ENCODE measurements at regions not wholly inside any gene's neighbourhood (a gene's known extent, or its start where the extent isn't known, plus 50 kb on each side); places are given as distances from the start of the nearest gene placed in this dataset.

- Mint-ChIP-seq H3K27me3 (peaks cover 31% of the 10 kb centered on the region), H3K4me3 (no peak overlapping the region), H3K36me3 (ENCODE audit: insufficient read depth) (no peaks in the 10 kb centered on the region), H3K27ac (ENCODE audit: low read depth) (no peak overlapping the region), H3K4me1 (no peaks in the 10 kb centered on the region), H3K9me3 (no peaks in the 10 kb centered on the region)
- no peak for DNase-seq (ENCODE audit: low spot score in 2 of 2)
- no peak for ATAC-seq (replicated peaks; ENCODE audit: extremely low read depth, poor library complexity, severe bottlenecking)
Measured at GRCh38 chr2:120798567-120799247, 63.0 kb downstream of the GLI2 start.

- Mint-ChIP-seq H3K27ac (ENCODE audit: low read depth) (no peak overlapping the region), H3K4me1 (no peaks in the 10 kb centered on the region), H3K9me3 (no peaks in the 10 kb centered on the region), H3K4me3 (no peak overlapping the region), H3K36me3 (ENCODE audit: insufficient read depth) (no peaks in the 10 kb centered on the region), H3K27me3 (peaks cover 38% of the 10 kb centered on the region)
- no peak for DNase-seq (ENCODE audit: low spot score in 2 of 2)
- no peak for ATAC-seq (replicated peaks; ENCODE audit: extremely low read depth, poor library complexity, severe bottlenecking)
Measured at GRCh38 chr2:120802158-120802557, 66.5 kb downstream of the GLI2 start.

GRCh38 chr2:120802867-120803484 lies 67.3 kb downstream of the GLI2 start:
- Mint-ChIP-seq H3K27ac (ENCODE audit: low read depth) (no peak overlapping the region), H3K27me3 (peaks cover 38% of the 10 kb centered on the region), H3K4me3 (no peak overlapping the region), H3K9me3 (no peaks in the 10 kb centered on the region), H3K36me3 (ENCODE audit: insufficient read depth) (no peaks in the 10 kb centered on the region), H3K4me1 (no peaks in the 10 kb centered on the region)
- no peak for ATAC-seq (replicated peaks; ENCODE audit: extremely low read depth, poor library complexity, severe bottlenecking)
- DNase-seq (ENCODE audit: low spot score in 2 of 2), result no peak

- peaks cover 38% of the 10 kb centered on the region for H3K27me3 Mint-ChIP-seq
- H3K4me3 Mint-ChIP-seq, result no peak overlapping the region
- H3K9me3 Mint-ChIP-seq, result no peaks in the 10 kb centered on the region
- H3K4me1 Mint-ChIP-seq, result no peaks in the 10 kb centered on the region
- H3K27ac Mint-ChIP-seq (ENCODE audit: low read depth), result no peak overlapping the region
- no peaks in the 10 kb centered on the region for H3K36me3 Mint-ChIP-seq (ENCODE audit: insufficient read depth)
- DNase-seq (ENCODE audit: low spot score in 2 of 2), result no peak
- no peak for ATAC-seq (replicated peaks; ENCODE audit: extremely low read depth, poor library complexity, severe bottlenecking)
Measured at GRCh38 chr2:120803764-120804335, 68.2 kb downstream of the GLI2 start.

GRCh38 chr2:120804459-120804858 lies 68.8 kb downstream of the GLI2 start:
- Mint-ChIP-seq H3K27me3 (peaks cover 35% of the 10 kb centered on the region), H3K4me1 (no peaks in the 10 kb centered on the region), H3K9me3 (no peaks in the 10 kb centered on the region), H3K36me3 (ENCODE audit: insufficient read depth) (no peaks in the 10 kb centered on the region), H3K4me3 (no peak overlapping the region), H3K27ac (ENCODE audit: low read depth) (no peak overlapping the region)
- ATAC-seq (replicated peaks; ENCODE audit: extremely low read depth, poor library complexity, severe bottlenecking) (no peak), DNase-seq (ENCODE audit: low spot score in 2 of 2) (no peak)

GRCh38 chr2:120805011-120805410 lies 69.3 kb downstream of the GLI2 start:
- peaks cover 29% of the 10 kb centered on the region for H3K27me3 Mint-ChIP-seq
- no peaks in the 10 kb centered on the region for H3K9me3 Mint-ChIP-seq
- ATAC-seq (replicated peaks; ENCODE audit: extremely low read depth, poor library complexity, severe bottlenecking), result no peak

GRCh38 chr2:120805602-120806001 lies 69.9 kb downstream of the GLI2 start:
- Mint-ChIP-seq H3K4me3 (no peak overlapping the region), H3K27me3 (peaks cover 27% of the 10 kb centered on the region), H3K27ac (ENCODE audit: low read depth) (no peak overlapping the region), H3K36me3 (ENCODE audit: insufficient read depth) (no peaks in the 10 kb centered on the region), H3K9me3 (no peaks in the 10 kb centered on the region), H3K4me1 (no peaks in the 10 kb centered on the region)
- DNase-seq (ENCODE audit: low spot score in 2 of 2) (no peak), ATAC-seq (replicated peaks; ENCODE audit: extremely low read depth, poor library complexity, severe bottlenecking) (no peak)

More at GRCh38 chr2:120805011-120805410, 69.3 kb downstream of the GLI2 start:
- Mint-ChIP-seq H3K36me3 (ENCODE audit: insufficient read depth) (no peaks in the 10 kb centered on the region), H3K4me1 (no peaks in the 10 kb centered on the region), H3K4me3 (no peak overlapping the region), H3K27ac (ENCODE audit: low read depth) (no peak overlapping the region)
- no peak for DNase-seq (ENCODE audit: low spot score in 2 of 2)

GRCh38 chr2:120807751-120808150 lies 72.1 kb downstream of the GLI2 start:
- no peak overlapping the region for H3K27ac Mint-ChIP-seq (ENCODE audit: low read depth)
- H3K4me3 Mint-ChIP-seq, result no peak overlapping the region
- H3K4me1 Mint-ChIP-seq, result no peaks in the 10 kb centered on the region
- ATAC-seq (replicated peaks; ENCODE audit: extremely low read depth, poor library complexity, severe bottlenecking), result no peak
- peaks cover 17% of the 10 kb centered on the region for H3K27me3 Mint-ChIP-seq
- peaks cover 2% of the 10 kb centered on the region for H3K36me3 Mint-ChIP-seq (ENCODE audit: insufficient read depth)
- H3K9me3 Mint-ChIP-seq, result no peaks in the 10 kb centered on the region
- DNase-seq (ENCODE audit: low spot score in 2 of 2), result no peak

- DNase-seq (ENCODE audit: low spot score in 2 of 2) (no peak), ATAC-seq (replicated peaks; ENCODE audit: extremely low read depth, poor library complexity, severe bottlenecking) (no peak)
- H3K27ac Mint-ChIP-seq (ENCODE audit: low read depth), result no peak overlapping the region
- H3K4me1 Mint-ChIP-seq, result no peaks in the 10 kb centered on the region
- peaks cover 2% of the 10 kb centered on the region for H3K36me3 Mint-ChIP-seq (ENCODE audit: insufficient read depth)
- H3K9me3 Mint-ChIP-seq, result no peaks in the 10 kb centered on the region
- H3K4me3 Mint-ChIP-seq, result no peak overlapping the region
- peaks cover 17% of the 10 kb centered on the region for H3K27me3 Mint-ChIP-seq
Measured at GRCh38 chr2:120809151-120809550, 73.5 kb downstream of the GLI2 start.

GRCh38 chr2:120809609-120810440 lies 74.2 kb downstream of the GLI2 start:
- ATAC-seq (replicated peaks; ENCODE audit: extremely low read depth, poor library complexity, severe bottlenecking) (no peak), DNase-seq (ENCODE audit: low spot score in 2 of 2) (no peak)
- no peaks in the 10 kb centered on the region for H3K4me1 Mint-ChIP-seq
- peaks cover 17% of the 10 kb centered on the region for H3K27me3 Mint-ChIP-seq
- H3K4me3 Mint-ChIP-seq, result no peak overlapping the region
- H3K36me3 Mint-ChIP-seq (ENCODE audit: insufficient read depth), result peaks cover 2% of the 10 kb centered on the region
- no peak overlapping the region for H3K27ac Mint-ChIP-seq (ENCODE audit: low read depth)
- no peaks in the 10 kb centered on the region for H3K9me3 Mint-ChIP-seq

GRCh38 chr2:120810639-120811038 lies 75.0 kb downstream of the GLI2 start:
- no peak for DNase-seq (ENCODE audit: low spot score in 2 of 2)
- no peaks in the 10 kb centered on the region for H3K9me3 Mint-ChIP-seq

GRCh38 chr2:120812866-120813265 lies 77.2 kb downstream of the GLI2 start:
- Mint-ChIP-seq H3K9me3 (no peaks in the 10 kb centered on the region), H3K36me3 (ENCODE audit: insufficient read depth) (peaks cover 2% of the 10 kb centered on the region), H3K27me3 (no peaks in the 10 kb centered on the region), H3K27ac (ENCODE audit: low read depth) (no peak overlapping the region), H3K4me1 (no peaks in the 10 kb centered on the region), H3K4me3 (no peak overlapping the region)
- no peak for DNase-seq (ENCODE audit: low spot score in 2 of 2)
- ATAC-seq (replicated peaks; ENCODE audit: extremely low read depth, poor library complexity, severe bottlenecking), result no peak

More at GRCh38 chr2:120810639-120811038, 75.0 kb downstream of the GLI2 start:
- Mint-ChIP-seq H3K36me3 (ENCODE audit: insufficient read depth) (peaks cover 2% of the 10 kb centered on the region), H3K4me3 (no peak overlapping the region), H3K4me1 (no peaks in the 10 kb centered on the region), H3K27ac (ENCODE audit: low read depth) (no peak overlapping the region), H3K27me3 (peaks cover 15% of the 10 kb centered on the region)
- ATAC-seq (replicated peaks; ENCODE audit: extremely low read depth, poor library complexity, severe bottlenecking), result no peak

Measured in central memory CD8-positive, alpha-beta T cell (primary cell).